CD4-positive, alpha-beta T cell (primary cell): ENCODE measurements at regions not wholly inside any gene's neighbourhood (a gene's known extent, or its start where the extent isn't known, plus 50 kb on each side); places are given as distances from the start of the nearest gene placed in this dataset.

Experiments used
- ATAC-seq: fragments of 200-7000 bp; cut with Tn5 transposase; one replicate; pipeline ENCODE4 v1.10.0; 2022; ENCODE audit warnings: mild to moderate bottlenecking; ENCODE audit not compliant: poor library complexity
- CTCF ChIA-PET: fragments of 350-600 bp; sonication (Branson Sonifier 250); formaldehyde crosslinking; loops from one replicate; lab custom pipeline; 2021; ENCODE audit warnings: antibody characterized with exemption, inconsistent platforms; lab: Charles Lee
- POLR2A ChIA-PET: fragments of 350-600 bp; sonication (Branson Sonifier 250); formaldehyde crosslinking; loops from one replicate; lab custom pipeline; 2021; ENCODE audit warnings: antibody characterized with exemption, inconsistent platforms; lab: Charles Lee
- DNase-seq, 14 experiments: peaks; one replicate each; pipeline ENCODE4 v3.0.0-alpha.2; 2013 to 2020; ENCODE audit warnings: mixed read lengths in 2 of 14
- H3K27ac ChIP-seq, 2 donors: one replicate each; pipeline versions ENCODE4 v1.5.1 to v1.7.0; 2013; ENCODE audit warnings: low read length in 2 of 2, low read depth in 1 of 2, mild to moderate bottlenecking in 1 of 2
- H3K27me3 ChIP-seq, 2 experiments: 1 replicate in 1 of 2; 2 replicates in 1 of 2; pipeline versions ENCODE4 v1.6.1 to v1.7.0; 2013; ENCODE audit warnings: low read length in 2 of 2, control low read depth in 1 of 2, mild to moderate bottlenecking in 1 of 2, moderate library complexity in 1 of 2; ENCODE audit not compliant: insufficient read depth in 2 of 2, control insufficient read depth in 1 of 2
- H3K36me3 ChIP-seq: one replicate; pipeline ENCODE4 v1.6.1; 2013; ENCODE audit warnings: low read length, control low read depth; ENCODE audit not compliant: insufficient read depth
- H3K4me1 ChIP-seq: one replicate; pipeline ENCODE4 v1.6.1; 2013; ENCODE audit warnings: low read length, control low read depth; ENCODE audit not compliant: insufficient read depth
- H3K4me3 ChIP-seq: one replicate; pipeline ENCODE4 v1.5.1; 2013; ENCODE audit warnings: mild to moderate bottlenecking, low read length, moderate library complexity
- H3K9me3 ChIP-seq, 2 experiments: 1 replicate in 1 of 2; 2 replicates in 1 of 2; pipeline versions ENCODE4 v1.6.1 to v1.7.0; 2013; ENCODE audit warnings: low read length in 2 of 2, mild to moderate bottlenecking in 2 of 2, control low read depth in 1 of 2, moderate library complexity in 1 of 2; ENCODE audit not compliant: control insufficient read depth in 1 of 2, insufficient read depth in 1 of 2
- H3K27ac Mint-ChIP-seq: one replicate; pipeline ENCODE4 v1.8.0; 2020; ENCODE audit warnings: mixed read lengths
- H3K27me3 Mint-ChIP-seq: one replicate; pipeline ENCODE4 v1.8.0; 2021; ENCODE audit warnings: mixed read lengths
- H3K36me3 Mint-ChIP-seq: one replicate; pipeline ENCODE4 v1.8.0; 2021; ENCODE audit warnings: low read depth, mixed read lengths
- H3K4me1 Mint-ChIP-seq: one replicate; pipeline ENCODE4 v1.8.0; 2021; ENCODE audit warnings: low read depth, mixed read lengths
- H3K4me3 Mint-ChIP-seq: one replicate; pipeline ENCODE4 v1.8.0; 2020; ENCODE audit warnings: mild to moderate bottlenecking, mixed read lengths
- H3K9me3 Mint-ChIP-seq: one replicate; pipeline ENCODE4 v1.8.0; 2020; ENCODE audit warnings: mixed read lengths
- intact Hi-C, 2 experiments: fragments of 100-400 bp; cut with DNase I in 1 of 2; cut with micrococcal nuclease in 1 of 2; formaldehyde crosslinking; loops; one replicate each; pipeline versions ENCODE4 v1.15.1 to v1.9.0; 2023 to 2025; cut with DNase I, micrococcal nuclease
- TF ChIP-seq, protein P1 (sequence below): fragments of 200-600 bp; IDR thresholded peaks from one replicate; pipeline ENCODE4 v1.8.0; 2022; ENCODE audit warnings: antibody characterized with exemption, mild to moderate bottlenecking

DNA sequence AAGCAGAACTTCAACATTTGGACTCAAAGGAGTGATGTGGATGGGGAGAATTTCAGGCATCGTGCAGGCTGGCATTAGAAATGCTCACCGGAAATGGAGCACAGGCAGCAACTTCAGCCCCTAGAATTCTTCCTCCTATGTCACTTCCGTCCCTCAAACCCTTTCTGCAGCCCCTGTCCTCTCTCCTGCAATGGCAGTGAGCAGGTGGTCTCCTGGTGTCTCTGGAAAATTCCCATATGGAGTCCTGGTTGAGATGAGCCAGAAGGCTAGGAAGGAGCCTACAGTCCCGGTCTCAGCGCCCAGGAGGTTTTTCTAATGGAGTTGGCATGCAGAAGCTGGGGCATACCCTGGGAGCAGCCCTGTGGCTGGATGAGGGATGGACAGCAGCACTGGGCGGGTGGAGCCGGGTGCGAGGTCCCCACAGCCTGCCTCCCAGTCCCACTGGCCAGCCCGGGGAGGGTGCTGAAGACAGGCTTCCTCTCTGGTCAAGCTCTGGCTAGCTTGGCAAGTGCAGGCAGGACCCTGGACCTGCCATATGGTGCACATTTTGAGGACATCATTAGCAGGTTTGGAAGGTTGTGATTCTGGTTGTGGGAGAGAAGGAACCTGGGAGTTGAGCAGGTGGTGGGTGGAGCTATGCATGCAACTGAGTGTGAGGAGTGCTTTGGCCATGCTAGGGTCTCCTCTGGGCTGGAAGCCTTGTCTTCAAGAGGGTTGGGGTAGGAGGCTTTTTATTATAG is 59.8 kb upstream of the B3GAT1 start:
- intact Hi-C loops, result no loop called here
- Histone ChIP-seq H3K4me1 (no peaks in the 10 kb centered on the region), H3K9me3 (peaks cover 0 to 5% of the 10 kb centered on the region in 2 experiments), H3K27ac (no peak overlapping the region), H3K27me3 (peaks cover 6 to 24% of the 10 kb centered on the region in 2 experiments), H3K4me3 (no peak overlapping the region), H3K36me3 (no peaks in the 10 kb centered on the region)
- TF ChIP-seq, protein P1, sequence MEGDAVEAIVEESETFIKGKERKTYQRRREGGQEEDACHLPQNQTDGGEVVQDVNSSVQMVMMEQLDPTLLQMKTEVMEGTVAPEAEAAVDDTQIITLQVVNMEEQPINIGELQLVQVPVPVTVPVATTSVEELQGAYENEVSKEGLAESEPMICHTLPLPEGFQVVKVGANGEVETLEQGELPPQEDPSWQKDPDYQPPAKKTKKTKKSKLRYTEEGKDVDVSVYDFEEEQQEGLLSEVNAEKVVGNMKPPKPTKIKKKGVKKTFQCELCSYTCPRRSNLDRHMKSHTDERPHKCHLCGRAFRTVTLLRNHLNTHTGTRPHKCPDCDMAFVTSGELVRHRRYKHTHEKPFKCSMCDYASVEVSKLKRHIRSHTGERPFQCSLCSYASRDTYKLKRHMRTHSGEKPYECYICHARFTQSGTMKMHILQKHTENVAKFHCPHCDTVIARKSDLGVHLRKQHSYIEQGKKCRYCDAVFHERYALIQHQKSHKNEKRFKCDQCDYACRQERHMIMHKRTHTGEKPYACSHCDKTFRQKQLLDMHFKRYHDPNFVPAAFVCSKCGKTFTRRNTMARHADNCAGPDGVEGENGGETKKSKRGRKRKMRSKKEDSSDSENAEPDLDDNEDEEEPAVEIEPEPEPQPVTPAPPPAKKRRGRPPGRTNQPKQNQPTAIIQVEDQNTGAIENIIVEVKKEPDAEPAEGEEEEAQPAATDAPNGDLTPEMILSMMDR, result no peak
- Mint-ChIP-seq H3K27ac (no peak overlapping the region), H3K4me1 (no peaks in the 10 kb centered on the region), H3K36me3 (no peaks in the 10 kb centered on the region), H3K4me3 (no peak overlapping the region), H3K27me3 (peaks cover 62% of the 10 kb centered on the region), H3K9me3 (no peaks in the 10 kb centered on the region)
- POLR2A ChIA-PET, result no interaction called here
- CTCF ChIA-PET, result no interaction called here
- no peak for ATAC-seq
- no peak for DNase-seq

DNA sequence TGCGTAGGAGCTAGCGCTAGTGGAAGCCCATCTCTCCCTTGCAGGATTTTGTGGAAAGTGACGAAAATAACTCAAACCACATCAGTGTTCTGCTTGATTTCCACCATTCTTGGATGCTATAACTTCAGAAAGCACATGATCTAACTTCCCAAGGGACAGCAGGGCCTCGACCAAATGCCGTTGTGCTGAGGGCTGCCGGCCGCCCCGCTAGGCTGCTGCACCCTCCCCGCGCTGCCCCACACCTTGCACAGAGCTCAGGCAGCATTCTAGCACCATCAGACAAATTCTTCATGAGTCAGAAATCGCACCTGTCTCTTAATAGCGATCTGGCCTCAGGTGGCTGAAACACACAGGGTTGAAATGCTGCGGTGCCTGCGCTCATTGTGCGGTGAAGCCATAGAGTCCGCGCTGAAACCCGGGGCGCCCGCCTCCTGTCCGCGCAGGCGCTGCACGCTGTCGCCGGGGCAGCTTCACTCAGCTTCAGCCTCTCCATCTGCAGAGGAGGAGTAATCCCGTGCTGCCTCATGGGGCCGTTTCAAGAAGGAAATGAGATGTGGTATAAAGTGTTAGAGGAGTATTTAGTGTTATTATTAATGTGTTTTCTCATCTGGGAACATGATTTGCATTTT is 59.2 kb upstream of the B3GAT1 start:
- Mint-ChIP-seq H3K36me3 (no peaks in the 10 kb centered on the region), H3K4me3 (no peak overlapping the region), H3K9me3 (no peaks in the 10 kb centered on the region), H3K27me3 (peaks cover 55% of the 10 kb centered on the region), H3K4me1 (no peaks in the 10 kb centered on the region), H3K27ac (no peak overlapping the region)
- Histone ChIP-seq H3K4me1 (no peaks in the 10 kb centered on the region), H3K27ac (no peak overlapping the region), H3K27me3 (peaks cover 12 to 25% of the 10 kb centered on the region in 2 experiments), H3K4me3 (no peak overlapping the region), H3K36me3 (no peaks in the 10 kb centered on the region), H3K9me3 (peaks cover 0 to 11% of the 10 kb centered on the region in 2 experiments)
- ATAC-seq (no peak), DNase-seq (no peak)
- POLR2A ChIA-PET, result no interaction called here
- intact Hi-C loops, result no loop called here
- TF ChIP-seq, protein P1, result no peak
- CTCF ChIA-PET, result no interaction called here

DNA sequence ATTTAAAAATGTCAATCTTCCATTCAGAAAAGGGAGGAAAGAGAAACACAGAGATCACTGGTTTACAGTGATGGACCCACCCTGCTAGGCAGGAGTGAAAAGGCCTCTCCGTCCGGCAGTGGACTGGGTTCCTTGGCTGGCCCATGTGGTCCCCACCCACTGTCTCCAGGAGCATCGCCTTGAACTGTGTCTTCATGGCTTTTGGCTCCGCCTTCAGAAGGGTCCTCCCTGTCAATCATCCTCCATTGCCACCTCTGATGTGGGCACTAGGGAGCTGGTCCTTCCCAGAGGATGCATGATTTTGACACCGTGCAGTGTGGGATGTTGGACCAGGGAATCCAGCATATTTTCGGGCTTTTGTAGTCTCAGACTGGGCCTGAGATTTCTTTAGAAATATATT is 58.2 kb upstream of the B3GAT1 start:
- intact Hi-C loops, result no loop called here

More for the DNA sequence above, 58.2 kb upstream of the B3GAT1 start:
- H3K4me1 ChIP-seq, result no peaks in the 10 kb centered on the region
- TF ChIP-seq, protein P1, result no peak
- POLR2A ChIA-PET, result no interaction called here
- ATAC-seq, result no peak
- no peak overlapping the region for H3K27ac ChIP-seq
- peaks cover 13 to 34% of the 10 kb centered on the region in 2 experiments for H3K27me3 ChIP-seq
- peaks cover 53% of the 10 kb centered on the region for H3K27me3 Mint-ChIP-seq
- H3K9me3 ChIP-seq, result peaks cover 0 to 8% of the 10 kb centered on the region in 2 experiments
- no peak overlapping the region for H3K27ac Mint-ChIP-seq
- H3K4me1 Mint-ChIP-seq, result no peaks in the 10 kb centered on the region
- CTCF ChIA-PET, result no interaction called here
- no peak for DNase-seq
- H3K4me3 Mint-ChIP-seq, result no peak overlapping the region
- H3K4me3 ChIP-seq, result no peak overlapping the region
- H3K36me3 Mint-ChIP-seq, result no peaks in the 10 kb centered on the region
- no peaks in the 10 kb centered on the region for H3K9me3 Mint-ChIP-seq
- H3K36me3 ChIP-seq, result no peaks in the 10 kb centered on the region
